Liver (tissue), 8 donors: ENCODE measurements at regions not wholly inside any gene's neighbourhood (a gene's known extent, or its start where the extent isn't known, plus 50 kb on each side); places are given as distances from the start of the nearest gene placed in this dataset.

Source experiments
- DNase-seq: peaks from one replicate; pipeline ENCODE4 v3.0.0-alpha.2; 2017; ENCODE audit warnings: low spot score
- H3K27ac ChIP-seq, 2 donors: one replicate each; pipeline ENCODE4 v1.7.0; 2013; ENCODE audit warnings: inconsistent platforms in 2 of 2, low read length in 2 of 2, control low read depth in 1 of 2, low read depth in 1 of 2, mild to moderate bottlenecking in 1 of 2
- H3K27me3 ChIP-seq, 4 donors: one replicate each; pipeline versions ENCODE4 v1.6.1 to v1.7.0; 2013; ENCODE audit warnings: low read length in 3 of 4, inconsistent platforms in 1 of 4, mild to moderate bottlenecking in 1 of 4, moderate library complexity in 1 of 4; ENCODE audit not compliant: control insufficient read depth in 4 of 4, insufficient read depth in 4 of 4
- H3K36me3 ChIP-seq, 4 donors: one replicate each; pipeline versions ENCODE4 v1.6.1 to v1.7.0; 2013; ENCODE audit warnings: low read length in 3 of 4, mild to moderate bottlenecking in 3 of 4, low read depth in 1 of 4, moderate library complexity in 1 of 4; ENCODE audit not compliant: control insufficient read depth in 4 of 4, insufficient read depth in 3 of 4
- H3K4me1 ChIP-seq, 4 donors: one replicate each; pipeline versions ENCODE4 v1.6.1 to v1.7.0; 2013; ENCODE audit warnings: low read length in 3 of 4, mild to moderate bottlenecking in 3 of 4, moderate library complexity in 1 of 4; ENCODE audit not compliant: control insufficient read depth in 4 of 4, insufficient read depth in 4 of 4
- H3K4me3 ChIP-seq, 3 donors: one replicate each; pipeline versions ENCODE4 v1.6.1 to v1.7.0; 2013; ENCODE audit warnings: low read length in 3 of 3, control low read depth in 1 of 3, low read depth in 1 of 3, mild to moderate bottlenecking in 1 of 3
- H3K9ac ChIP-seq, 2 donors: one replicate each; pipeline ENCODE4 v1.7.0; 2013; ENCODE audit warnings: low read length in 2 of 2, mild to moderate bottlenecking in 2 of 2, moderate library complexity in 2 of 2, control low read depth in 1 of 2, low read depth in 1 of 2
- H3K9me3 ChIP-seq, 4 donors: one replicate each; pipeline versions ENCODE4 v1.6.1 to v1.7.0; 2013; ENCODE audit warnings: low read length in 3 of 4; ENCODE audit not compliant: control insufficient read depth in 4 of 4
- CTCF ChIP-seq: fragments of 150-350 bp; IDR thresholded peaks from 2 replicates; pipeline ENCODE4 v1.5.1; 2017; ENCODE audit warnings: improper control_type of control experiment, low read depth, low read length; ENCODE audit not compliant: missing input control
- EGR1 ChIP-seq, 2 donors: IDR thresholded peaks; 2 replicates each; pipeline ENCODE4 v1.6.1; 2016 to 2018; ENCODE audit warnings: antibody characterized with exemption in 2 of 2, low read depth in 2 of 2
- FOXA1 ChIP-seq: IDR thresholded peaks from 2 replicates; pipeline ENCODE4 v1.6.1; 2016; ENCODE audit warnings: antibody characterized with exemption
- FOXA2 ChIP-seq: IDR thresholded peaks from 2 replicates; pipeline ENCODE4 v1.6.1; 2016; ENCODE audit warnings: antibody characterized with exemption
- GABPA ChIP-seq, 2 donors: IDR thresholded peaks in 1 of 2; conservative IDR thresholded peaks in 1 of 2; 2 replicates each; pipeline ENCODE4 v1.6.1; 2016; ENCODE audit warnings: antibody characterized with exemption in 2 of 2, mild to moderate bottlenecking in 1 of 2, moderate library complexity in 1 of 2
- HNF4A ChIP-seq, 2 donors: conservative IDR thresholded peaks; 2 replicates each; pipeline ENCODE4 v1.6.1; 2016; ENCODE audit warnings: antibody characterized with exemption in 2 of 2, mild to moderate bottlenecking in 2 of 2
- JUND ChIP-seq, 2 donors: IDR thresholded peaks; 2 replicates each; pipeline ENCODE4 v1.6.1; 2016; ENCODE audit warnings: antibody characterized with exemption in 2 of 2
- NR2F2 ChIP-seq: IDR thresholded peaks from 2 replicates; pipeline ENCODE4 v1.6.1; 2016; ENCODE audit warnings: antibody characterized with exemption
- REST ChIP-seq: IDR thresholded peaks from 2 replicates; pipeline ENCODE4 v1.6.1; 2016; ENCODE audit warnings: antibody characterized with exemption, mild to moderate bottlenecking
- RXRA ChIP-seq, 2 donors: IDR thresholded peaks; 2 replicates each; pipeline ENCODE4 v1.6.1; 2017 to 2018; ENCODE audit warnings: antibody characterized with exemption in 2 of 2, mild to moderate bottlenecking in 1 of 2
- TAF1 ChIP-seq: conservative IDR thresholded peaks from 2 replicates; pipeline ENCODE4 v1.6.1; 2016; ENCODE audit warnings: antibody characterized with exemption, mild to moderate bottlenecking
- WGBS: extraction: QIAGEN DNeasy Blood & Tissue Kit; methylation state at CpG from one replicate; pipeline ENCODE4 v1.1.7; 2013; 5-methylcytosine and 5-hydroxymethylcytosine counted together
- TF ChIP-seq, protein P1 (sequence below): IDR thresholded peaks from 2 replicates; pipeline ENCODE4 v1.6.1; 2016; ENCODE audit warnings: antibody characterized with exemption
- TF ChIP-seq, protein P2 (sequence below): IDR thresholded peaks from 2 replicates; pipeline ENCODE4 v1.6.1; 2016; ENCODE audit warnings: antibody characterized with exemption
- donor health status: healthy.
- donor health status: healthy.
- donor health status: healthy.
- donor health status: healthy.
- donor health status: healthy.

GRCh38 chr2:160561551-160562295 is 68.1 kb upstream of the RBMS1 start:
- no peak overlapping the region for H3K9ac ChIP-seq
- 78% methylated on average over 4 of the region's 4 CpGs for WGBS
- peaks cover 0 to 1% (median 0%) of the 10 kb centered on the region in 4 donors for H3K9me3 ChIP-seq
- H3K4me3 ChIP-seq: no peak overlapping the region
- no peaks in the 10 kb centered on the region for H3K27me3 ChIP-seq
- no peak overlapping the region for H3K27ac ChIP-seq
- no peaks in the 10 kb centered on the region for H3K36me3 ChIP-seq
- no peaks in the 10 kb centered on the region for H3K4me1 ChIP-seq
- TF ChIP-seq RXRA (IDR thresholded peaks at IDR 0.05) (no peak), EGR1 (IDR thresholded peaks at IDR 0.05; ENCODE audit: low read depth in 2 of 2) (no peak), TAF1 (no peak)
- DNase-seq: no peak

DNA sequence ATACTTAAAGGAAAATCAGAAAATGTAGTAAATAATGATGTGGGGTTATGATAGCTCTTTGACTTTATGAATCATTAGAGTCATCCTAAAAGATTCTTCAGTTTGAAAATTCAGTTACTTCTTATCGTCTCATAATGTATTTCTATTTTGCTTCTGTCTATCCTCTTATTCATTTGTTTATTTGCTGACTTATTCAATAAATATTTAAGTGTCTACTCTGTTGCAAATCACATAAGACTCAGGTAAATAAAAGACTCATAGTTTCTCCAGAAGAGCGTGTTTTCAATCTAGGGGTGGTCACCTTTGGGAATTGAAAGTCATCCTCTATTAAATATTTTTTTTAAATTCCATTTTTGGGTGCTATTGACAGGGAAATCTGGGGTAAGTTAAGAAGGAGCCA is 69.1 kb upstream of the RBMS1 start:
- Histone ChIP-seq H3K4me3 (no peak overlapping the region), H3K36me3 (no peaks in the 10 kb centered on the region), H3K27me3 (no peaks in the 10 kb centered on the region), H3K9me3 (no peaks in the 10 kb centered on the region), H3K4me1 (no peaks in the 10 kb centered on the region), H3K9ac (no peak overlapping the region), H3K27ac (no peak overlapping the region)
- DNase-seq: no peak
- WGBS: 93% methylated on average over 2 of the region's 2 CpGs
- TF ChIP-seq, protein P1, sequence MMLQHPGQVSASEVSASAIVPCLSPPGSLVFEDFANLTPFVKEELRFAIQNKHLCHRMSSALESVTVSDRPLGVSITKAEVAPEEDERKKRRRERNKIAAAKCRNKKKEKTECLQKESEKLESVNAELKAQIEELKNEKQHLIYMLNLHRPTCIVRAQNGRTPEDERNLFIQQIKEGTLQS: no peak
- TF ChIP-seq NR2F2 (no peak), FOXA1 (no peak), FOXA2 (no peak), CTCF (no peak), REST (no peak), RXRA (IDR thresholded peaks at IDR 0.05) (no peak), HNF4A (conservative IDR thresholded peaks at IDR 0.05) (no peak), TAF1 (no peak), JUND (IDR thresholded peaks at IDR 0.05) (no peak), GABPA (IDR thresholded peaks at IDR 0.05 in 1 of 2, conservative IDR thresholded peaks at IDR 0.05 in 1 of 2) (no peak)
- TF ChIP-seq, protein P2, sequence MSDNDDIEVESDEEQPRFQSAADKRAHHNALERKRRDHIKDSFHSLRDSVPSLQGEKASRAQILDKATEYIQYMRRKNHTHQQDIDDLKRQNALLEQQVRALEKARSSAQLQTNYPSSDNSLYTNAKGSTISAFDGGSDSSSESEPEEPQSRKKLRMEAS: no peak
